Activated CD8-positive, alpha-beta memory T cell treated with anti-CD3 and anti-CD28 coated beads, Interleukin-2, amount 50 U/mL, for 1 hour (primary cell): ENCODE measurements at regions not wholly inside any gene's neighbourhood (a gene's known extent, or its start where the extent isn't known, plus 50 kb on each side); places are given as distances from the start of the nearest gene placed in this dataset.

Source experiments
- DNase-seq: peaks from one replicate; pipeline ENCODE4 v3.0.0-alpha.2; 2020; ENCODE audit errors: extremely low read depth

DNA sequence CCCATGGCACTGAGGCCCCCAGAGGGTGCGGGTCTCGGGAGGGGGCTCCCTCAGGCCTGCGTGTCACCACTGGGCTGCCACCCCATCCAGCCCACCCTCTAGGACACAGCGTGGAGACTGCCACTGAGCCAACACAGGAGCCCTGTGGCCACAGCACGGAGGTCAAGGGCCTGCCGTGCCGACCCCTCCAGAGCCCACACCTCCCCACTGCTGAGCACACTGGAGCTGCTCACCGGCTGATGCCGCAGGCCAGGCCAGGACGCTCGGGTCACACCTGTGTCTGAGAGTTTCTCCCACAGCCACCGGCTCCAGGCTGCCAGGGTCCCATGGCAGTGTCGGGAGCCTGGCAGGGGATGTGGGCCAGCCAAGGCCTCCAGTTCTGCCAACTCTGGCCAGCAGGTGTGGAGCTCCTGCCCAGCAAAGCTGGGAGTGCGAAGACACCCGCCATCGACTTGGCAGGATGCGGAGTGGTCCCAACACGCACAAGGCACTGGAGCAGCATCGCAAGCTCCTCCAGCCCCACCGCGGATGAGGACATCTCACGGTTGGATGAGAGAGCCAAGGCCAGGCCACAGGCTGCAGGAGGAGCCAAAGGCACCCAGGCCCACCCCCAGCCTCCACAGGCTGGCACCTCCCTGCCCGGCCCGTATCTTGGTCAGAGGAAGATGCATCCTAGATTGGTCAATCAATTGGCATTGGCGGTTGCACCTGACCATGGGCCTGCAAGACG, 187.1 kb downstream of the BRD1 start:
- DNase-seq, result no peak

DNA sequence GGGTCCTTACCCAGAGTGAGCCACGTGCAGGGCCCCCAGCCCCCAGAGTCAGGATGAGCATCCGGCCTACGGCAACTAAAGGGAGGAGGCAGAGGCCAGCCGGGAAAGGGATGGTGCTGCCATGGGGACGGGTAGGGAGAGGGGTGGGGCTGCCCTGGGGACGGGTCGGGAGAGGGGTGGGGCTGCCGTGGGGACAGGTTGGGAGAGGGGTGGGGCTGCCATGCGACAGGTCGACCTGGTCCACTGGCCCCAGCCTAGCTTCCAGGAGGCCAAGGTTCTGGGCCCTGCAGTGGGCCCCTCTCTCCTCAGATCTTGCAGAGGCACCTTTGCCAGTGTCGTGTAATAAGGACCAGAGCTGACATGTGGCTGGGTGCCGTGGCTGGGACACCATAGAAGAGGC, 187.7 kb downstream of the BRD1 start:
- DNase-seq, result no peak

DNA sequence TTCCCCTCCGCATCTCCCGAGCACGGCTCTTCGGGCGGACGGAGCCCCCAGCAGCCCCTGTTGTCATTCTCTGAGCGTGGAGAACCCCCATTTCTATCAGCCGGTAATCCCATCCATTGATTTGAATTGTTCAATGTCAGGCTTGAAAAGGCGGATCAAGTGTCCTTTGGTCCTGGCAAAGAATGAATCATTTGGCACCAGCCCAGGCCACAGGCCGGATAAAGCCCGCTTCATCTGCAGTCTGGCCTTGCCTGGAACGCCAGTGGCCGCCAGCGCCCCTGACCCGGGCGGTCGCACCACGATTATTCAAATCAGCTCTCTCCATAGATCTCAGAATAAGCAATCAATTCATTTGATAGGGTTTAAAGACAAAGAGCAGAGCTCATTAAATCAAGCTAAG, 188.9 kb downstream of the BRD1 start:
- no peak for DNase-seq

DNA sequence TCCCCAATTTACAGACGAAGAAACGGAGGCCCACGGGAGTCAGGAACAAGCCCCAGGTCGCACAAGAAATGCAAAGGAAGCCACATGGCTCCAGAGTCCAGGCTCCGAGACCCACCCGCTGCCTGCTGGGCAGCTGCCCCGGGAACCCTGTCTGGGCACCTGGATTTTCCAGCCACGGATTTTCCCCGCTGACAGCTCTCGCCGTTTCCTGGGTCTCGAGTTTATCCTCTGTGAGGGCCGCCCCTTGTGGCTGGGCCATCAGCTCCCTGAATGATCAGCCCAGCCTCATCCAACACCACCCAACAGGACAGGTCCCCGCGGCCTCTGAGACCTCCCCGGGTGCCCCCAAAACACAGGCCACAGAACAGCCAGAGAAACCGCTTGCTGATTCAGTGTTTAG, 189.7 kb downstream of the BRD1 start:
- DNase-seq, result no peak

DNA sequence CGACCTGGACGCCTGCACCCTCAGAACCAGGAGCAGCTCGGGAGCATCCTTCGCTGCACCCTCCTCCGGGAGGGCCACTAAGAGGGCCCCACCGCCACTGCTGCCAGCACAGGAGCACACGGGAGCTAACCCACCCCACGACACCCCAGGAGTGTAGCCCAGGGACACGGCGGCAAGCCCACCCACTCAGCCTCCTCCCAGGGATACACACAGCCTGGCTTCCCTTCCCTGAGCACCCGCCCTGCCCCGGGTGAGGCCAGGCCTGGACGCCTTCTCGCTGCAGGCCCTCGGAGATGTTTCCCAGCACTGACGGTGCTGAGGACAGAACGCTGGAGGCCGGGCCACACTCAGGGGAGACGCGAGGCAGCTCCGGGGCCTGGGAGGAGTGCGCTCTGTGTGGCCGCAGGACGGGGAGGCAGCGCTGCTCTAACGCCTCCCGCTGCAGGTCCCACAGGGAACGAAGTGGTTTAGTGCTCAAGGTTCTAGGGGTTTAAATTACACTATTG, 190.4 kb downstream of the BRD1 start:
- no peak for DNase-seq

DNA sequence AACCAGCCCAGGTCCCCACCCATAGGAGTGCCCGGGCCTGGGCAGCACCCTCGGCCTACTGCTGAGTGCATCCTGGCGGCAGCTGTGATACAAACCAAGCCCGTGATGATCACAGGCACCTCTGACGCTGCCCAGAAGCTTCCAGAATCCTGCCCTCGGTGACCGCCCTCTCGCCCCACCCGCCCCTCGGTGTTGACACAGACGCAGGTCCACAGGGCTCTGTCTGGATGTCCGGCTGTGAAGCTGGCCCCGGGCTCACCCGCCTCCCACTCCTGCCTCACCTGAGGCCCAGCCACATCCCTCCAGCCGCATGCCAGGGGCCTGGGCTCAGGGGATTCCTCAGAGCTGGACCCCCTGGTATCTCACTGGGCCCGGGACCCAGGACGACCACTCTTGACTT, 191.0 kb downstream of the BRD1 start:
- DNase-seq, result no peak

DNA sequence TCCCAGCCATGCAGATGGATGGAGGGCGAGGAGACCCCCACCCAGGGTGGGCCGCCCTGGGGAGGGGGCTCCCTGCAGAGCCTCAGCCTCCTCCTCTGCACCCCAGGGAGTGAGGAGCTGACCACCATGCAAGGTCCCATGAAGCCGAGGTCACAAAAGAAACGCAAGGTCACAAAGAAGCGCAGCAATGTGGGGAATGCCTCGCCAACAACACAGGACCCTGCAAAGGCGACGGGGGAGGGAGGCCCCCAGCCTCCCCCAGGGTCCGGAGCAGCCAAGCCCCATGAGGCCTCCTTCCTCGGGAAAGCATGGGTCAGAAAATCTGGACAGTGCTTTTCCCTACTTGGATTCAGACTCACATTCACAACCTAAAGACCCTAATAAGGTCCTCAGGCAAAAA, 191.5 kb downstream of the BRD1 start:
- no peak for DNase-seq

DNA sequence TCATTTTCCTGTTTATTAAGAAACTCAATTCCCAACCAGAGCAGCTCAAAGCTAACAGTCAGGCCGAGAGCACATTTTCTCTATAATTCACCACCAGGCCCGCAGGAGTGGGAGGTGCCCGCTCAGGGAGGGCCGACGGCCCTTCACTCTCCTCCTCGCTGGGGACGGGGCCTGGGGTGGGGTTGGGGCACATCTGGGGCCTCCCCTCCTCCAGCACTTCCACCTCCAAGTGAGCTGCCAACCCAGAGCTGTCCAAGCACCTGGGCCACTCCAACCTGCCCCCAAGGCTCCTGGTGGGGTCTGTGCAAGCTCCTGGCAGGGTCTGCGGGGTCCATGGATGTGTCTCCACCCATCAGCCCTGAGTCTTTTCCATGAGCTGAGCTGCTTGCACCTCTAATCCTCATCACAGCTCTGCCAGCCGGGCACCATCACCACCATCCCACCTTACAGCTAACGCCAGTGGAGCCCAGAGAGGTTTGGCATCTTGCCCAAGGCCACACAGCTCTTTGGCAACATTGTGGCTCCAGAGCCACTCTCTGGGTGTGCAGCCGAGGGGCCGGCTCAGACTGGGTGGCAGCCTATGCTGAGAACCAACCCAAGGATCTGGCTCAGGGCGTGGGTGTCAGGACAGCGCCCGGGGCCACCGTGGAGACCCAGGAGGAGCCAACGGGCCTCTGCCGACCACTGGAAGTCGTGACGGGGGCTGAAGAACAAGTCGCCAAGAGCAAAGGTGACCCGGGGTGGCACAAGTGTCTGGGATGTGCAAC, 193.5 kb downstream of the BRD1 start:
- DNase-seq, result no peak

DNA sequence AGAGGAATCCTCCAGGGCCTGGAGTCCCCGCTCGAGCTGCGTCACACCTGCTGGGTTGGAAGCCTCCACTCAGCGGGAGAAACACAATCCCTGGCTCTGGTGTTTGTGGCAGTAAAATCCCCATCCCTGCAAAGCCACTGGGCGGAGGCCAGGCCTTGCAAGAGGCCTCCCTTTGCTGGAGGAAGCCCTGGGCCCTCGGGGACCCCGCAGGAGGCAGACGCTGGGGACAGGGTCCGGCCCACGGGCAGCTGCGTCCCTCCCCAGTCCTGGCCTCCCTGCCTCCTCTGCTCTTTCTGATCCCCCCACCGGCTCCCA, 194.7 kb downstream of the BRD1 start:
- no peak for DNase-seq

DNA sequence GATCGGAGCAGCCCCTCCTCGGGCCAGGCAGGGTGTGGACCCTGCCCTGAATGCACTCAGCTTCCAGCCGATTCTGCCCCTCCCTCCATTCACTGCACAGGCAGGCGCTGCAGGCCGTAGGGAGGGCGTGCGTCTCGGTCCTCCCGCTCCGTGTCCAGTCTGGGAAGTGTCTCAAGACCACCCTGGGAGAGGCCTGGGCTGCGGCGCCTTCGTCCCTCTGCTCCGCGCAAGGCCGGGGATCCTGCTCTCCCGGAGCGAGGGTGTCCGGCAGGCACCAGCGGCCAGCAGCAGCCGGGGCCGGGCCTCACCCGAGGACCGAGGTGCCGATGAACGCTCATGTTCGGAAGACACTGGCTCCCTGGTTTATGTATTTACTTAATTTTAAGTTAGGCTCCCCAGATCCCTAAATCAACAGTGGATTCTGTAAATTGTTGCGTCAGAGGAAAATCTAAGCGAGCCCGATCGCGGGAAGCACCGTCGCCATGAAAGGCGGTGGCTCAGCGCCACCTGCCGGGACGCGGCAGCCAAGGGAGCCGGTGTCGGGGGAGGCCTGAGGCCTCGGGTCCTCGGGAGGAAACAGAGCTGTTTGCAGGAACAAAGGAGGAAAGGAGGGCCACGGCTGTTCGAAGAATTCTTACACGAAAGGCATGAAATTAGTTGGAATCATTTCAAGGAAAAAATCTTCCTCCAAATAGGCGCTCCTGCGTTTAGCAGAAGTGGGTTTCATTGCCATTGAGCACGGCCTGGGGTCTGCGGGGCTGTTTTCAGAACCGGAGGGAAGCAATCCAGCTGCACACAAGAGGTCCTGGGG, 195.3 kb downstream of the BRD1 start:
- DNase-seq, result no peak

DNA sequence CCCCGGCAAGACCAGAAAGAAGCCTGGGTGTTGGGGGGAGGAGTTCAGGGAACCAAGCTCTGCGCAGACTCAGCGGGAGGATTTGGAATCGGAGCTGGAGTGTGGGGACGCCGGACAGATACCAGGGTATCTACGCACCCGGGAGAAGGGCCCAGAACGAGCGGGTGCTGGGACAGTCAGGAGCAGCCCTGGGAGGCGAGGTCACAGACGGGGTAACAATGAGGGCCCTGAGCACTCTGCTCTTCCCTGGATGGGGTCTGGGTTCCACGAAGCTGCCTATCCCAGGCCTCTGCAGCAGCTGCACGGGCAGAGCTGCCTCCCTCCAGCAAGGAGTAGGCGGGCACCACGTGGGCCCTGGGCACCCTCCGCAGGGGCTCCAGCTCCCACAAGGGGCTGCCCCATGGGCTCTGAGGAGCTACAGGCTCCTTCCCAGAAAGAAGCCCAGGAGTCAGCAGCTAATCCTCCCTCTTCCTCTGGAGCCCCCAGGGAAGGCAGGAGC, 197.2 kb downstream of the BRD1 start:
- DNase-seq, result no peak

DNA sequence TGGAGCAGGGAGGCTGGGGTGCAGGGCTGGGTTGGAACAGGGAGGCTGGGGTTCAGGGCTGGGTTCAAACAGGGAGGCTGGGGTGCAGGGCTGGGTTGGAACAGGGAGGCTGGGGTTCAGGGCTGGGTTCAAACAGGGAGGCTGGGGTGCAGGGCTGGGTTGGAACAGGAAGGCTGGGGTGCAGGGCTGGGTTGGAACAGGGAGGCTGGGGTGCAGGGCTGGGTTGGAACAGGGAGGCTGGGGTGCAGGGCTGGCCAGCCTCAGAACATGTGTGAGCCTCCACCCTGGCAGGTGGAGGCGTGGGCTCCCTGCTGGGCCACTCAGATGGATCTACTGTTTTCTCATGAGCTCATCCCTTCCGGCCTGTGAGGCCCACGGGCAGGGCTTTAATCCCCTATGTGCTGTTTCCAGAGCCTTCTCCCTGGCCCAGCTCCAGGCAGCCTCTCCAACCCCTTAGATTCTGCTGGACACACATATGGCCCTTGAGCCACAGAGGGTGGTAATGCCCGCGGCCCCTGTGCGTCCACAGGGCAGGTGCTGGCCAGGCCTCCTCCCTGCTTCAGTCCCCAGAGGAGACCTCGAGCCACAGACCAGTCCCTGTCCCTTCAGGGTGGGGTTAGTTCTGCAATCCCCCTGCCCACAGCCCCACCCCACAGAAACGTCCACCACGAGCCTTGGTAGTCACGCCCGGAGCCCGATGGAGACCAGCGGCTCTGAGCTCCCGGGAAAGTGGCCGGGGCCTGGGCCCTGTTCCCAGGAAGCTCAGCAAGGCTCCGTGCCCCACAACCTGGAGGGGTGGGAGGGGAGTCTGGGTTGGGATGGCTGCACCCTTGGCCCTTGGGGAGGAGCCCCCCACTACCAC, 197.9 kb downstream of the BRD1 start:
- no peak for DNase-seq

DNA sequence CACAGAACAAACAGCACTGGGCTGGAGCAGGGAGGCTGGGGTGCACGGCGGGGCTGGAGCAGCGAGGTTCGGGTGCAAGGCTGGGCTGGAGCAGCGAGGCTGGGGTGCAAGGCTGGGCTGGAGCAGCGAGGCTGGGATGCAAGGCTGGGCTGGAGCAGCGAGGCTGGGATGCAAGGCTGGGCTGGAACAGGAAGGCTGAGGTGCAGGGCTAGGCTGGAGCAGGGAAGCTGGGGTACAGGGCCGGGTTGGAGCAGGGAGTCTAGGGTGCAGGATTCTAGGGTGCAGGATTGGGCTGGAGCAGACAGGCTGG, 198.5 kb downstream of the BRD1 start:
- DNase-seq, result no peak

DNA sequence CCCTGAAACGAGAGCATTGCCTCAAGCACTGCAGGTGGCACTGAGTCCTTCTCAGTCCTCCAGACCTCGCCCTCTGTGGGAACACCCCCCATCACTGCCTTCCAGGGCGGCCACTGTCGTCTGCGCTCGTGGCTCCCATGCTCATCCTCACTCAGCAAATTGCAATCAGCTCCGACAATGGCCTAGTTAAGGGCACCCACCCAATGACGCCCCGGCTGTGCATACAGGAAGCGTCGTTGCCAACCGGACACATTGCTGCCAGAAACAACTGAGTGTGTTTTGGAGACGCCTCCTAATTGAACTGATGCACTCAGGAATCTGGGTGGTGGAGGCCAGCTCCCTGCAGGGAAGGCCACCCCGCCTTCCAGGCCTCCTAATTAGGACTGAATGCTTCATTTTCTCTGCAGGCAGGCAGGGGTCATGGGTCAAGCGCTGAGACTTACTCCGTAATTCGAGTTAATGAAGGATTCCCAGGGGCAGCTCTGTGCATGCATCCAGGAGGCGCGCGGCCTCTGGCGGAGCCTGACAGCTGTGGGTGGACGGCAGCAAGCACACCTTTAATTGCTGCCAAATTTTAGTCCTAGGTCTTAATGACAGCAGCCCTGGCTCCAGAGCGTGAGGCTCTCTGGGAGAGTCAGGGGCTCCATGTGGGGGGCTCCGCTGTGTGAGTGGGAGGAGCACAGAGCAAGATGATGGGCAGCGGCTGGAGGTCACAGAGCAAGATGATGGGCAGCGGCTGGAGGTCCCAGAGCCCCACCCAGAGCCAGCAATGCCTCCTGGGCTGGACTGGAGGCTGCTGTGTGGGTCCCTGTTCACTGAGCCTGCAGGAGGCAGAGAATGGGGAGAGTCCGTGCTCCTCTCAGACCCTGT, 199.0 kb downstream of the BRD1 start:
- no peak for DNase-seq

DNA sequence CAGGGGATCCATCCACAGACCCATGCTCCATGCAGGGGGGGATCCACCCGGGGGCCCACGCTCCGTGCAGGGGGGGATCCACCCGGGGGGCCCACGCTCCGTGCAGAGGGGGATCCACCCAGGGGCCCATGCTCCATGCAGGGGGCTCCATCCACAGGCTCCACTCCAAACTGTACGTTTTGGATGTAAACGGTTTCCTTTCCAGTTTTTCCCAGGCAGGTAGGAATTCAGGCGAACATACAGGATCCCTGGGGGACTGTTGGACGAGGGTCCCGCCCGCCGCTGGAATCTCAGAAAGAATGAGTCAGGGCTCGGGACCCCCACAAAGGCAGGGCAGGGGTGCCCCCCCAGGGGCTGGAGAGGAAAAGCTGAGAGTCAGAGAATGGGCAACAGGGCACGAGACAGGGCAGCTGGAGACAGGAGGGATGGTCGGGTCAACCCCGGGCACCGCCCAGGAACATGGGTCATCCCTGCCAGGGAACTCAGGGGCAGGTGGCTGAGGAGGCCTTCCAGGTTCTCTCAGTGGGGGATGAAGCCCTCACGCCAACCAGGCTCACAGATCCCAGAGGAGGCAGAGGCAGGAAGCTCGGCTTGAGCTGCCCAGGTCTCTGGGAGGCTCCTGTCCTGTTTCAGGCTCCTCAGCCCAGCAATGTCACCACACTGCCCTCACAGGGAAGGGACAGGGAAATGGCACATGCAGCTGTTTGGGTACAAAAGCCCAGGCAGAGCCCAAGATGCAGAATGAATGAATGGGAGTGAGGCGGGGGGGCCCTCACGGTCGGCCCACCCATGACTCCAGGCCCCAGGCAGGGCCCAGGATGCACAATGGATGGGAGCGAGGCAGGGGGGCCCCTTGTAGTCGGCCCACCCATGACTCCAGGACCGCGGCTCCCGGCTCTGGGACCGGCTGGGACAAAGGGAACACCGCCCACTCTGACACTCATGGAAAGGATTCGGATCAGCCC, 200.2 kb downstream of the BRD1 start:
- no peak for DNase-seq

DNA sequence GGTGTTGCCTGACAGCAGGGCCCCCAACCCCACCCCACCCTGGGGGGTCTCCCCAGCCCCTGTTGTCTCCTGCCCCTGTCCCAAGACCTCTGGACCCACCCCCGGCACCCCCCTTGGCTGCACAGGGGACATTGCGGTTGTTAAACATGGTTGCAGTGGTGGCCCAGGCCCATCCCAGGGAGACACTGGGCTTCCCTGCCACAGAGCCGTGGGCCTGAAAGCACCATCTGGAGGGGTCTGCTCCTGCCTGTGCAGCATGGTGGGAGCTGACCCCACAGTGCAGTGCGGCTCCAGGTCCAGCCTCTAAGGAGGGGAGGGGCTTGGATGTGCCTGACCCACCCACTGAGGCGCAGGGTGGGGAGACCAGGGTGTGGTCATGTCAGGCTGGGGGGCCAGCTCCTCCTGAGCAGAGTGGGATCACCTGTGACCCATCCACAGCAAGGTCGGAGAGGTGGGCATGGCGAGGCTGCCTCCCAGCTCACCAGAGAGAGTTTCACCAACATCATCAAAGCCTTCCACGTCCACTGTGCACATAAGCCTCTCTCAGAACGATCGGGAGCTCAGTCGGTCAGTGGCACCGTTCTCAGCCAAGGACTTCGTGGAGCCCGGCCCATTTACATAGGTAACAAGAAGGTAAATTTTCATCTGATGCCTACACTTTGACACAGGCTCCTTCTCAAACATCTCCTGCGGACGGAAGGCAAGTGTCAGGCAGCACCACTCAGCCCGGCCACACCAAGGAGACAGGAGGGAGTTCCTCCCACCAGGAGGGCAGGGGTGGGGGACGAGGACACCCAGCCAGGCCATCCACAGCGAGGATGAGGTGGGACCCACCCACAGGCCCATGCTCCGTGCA, 201.1 kb downstream of the BRD1 start:
- DNase-seq, result no peak

DNA sequence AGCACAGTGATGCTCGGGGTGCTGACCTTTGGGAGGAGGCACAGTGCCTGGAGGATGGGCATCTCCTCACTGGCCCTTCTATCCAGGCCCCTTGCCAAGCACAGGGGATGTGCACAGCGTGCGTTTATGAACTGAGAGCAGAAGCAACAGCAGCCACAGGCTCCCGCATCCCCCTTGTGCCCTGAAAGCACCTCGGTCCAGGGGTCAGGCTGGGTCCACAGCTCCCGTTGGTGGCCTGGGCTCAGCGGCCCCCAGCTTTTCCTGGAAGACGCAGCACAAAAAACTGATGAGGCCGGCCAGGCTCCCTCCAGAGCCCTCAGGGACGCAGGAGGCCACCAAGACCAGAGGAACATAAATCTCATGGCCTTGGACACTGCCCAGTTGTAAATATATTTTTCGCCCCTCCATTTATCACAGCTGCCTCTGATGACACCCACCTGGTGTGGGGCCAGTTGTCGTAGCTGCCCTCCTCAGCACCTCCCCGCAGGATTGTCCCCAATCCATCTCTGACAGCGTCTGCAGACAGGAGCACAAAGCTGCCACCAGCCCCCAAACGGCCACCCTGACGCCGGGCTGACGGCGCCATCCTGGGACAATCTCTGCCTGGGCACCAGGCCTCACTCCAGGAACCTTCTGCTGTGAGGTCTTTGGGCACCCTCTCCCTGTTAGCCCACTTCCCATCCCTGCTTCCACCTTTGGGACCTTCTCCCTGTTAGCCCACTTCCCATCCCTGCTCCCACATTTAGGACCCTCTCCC, 203.1 kb downstream of the BRD1 start:
- DNase-seq, result no peak

DNA sequence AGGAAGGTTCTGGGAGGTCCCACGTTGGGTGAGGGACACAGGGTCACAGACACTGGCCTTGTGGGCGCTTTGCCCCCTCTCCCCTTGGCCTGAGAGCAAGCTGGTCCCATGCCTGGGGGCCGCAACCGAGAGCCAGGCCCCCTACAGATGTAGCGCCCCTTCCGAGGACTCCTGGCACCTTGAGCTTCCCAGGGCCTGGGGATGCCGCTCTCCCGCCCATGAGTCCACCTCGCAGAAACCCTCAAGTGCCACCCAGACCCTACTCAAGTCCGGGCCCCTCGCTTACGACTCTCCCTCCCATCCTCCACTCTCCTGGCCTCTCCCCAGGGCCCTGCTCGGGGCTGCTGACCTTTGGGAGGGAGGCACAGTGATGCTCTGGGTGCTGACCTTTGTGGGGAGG, 204.0 kb downstream of the BRD1 start:
- no peak for DNase-seq
